GM18499 (cell line): ENCODE measurements at regions not wholly inside any gene's neighbourhood (a gene's known extent, or its start where the extent isn't known, plus 50 kb on each side); places are given as distances from the start of the nearest gene placed in this dataset.

ENCODE experiments used
- ATAC-seq: cut with Tn5 transposase; IDR thresholded peaks from one replicate; pipeline ENCODE4 v1.9.1; 2021; ENCODE audit warnings: moderate number of reproducible peaks; ENCODE audit not compliant: insufficient read depth, unreplicated experiment

- peak; percentile 51 for ATAC-seq
Observed at GRCh38 chr9:6703898-6704639, 53.7 kb upstream of the KDM4C start.

DNA sequence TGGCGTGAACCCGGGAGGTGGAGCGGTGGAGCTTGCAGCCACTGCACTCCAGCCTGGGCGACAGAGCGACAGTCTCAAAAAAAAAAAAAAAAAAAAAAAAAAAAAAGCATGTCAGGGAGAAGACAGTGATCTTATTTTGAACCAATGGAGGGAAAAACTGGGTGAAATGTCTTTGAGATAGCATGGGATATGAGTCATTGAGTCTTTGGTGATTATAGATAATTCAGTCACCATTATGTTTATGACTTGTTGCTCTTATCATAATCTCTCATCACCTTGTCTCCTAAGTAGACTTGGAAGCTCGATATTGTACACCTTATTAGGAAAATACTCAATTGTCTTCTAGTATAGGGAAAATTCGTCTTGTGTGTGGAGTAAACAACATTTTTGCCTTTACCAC lies 55.1 kb upstream of the KDM4C start:
- ATAC-seq: no peak

DNA sequence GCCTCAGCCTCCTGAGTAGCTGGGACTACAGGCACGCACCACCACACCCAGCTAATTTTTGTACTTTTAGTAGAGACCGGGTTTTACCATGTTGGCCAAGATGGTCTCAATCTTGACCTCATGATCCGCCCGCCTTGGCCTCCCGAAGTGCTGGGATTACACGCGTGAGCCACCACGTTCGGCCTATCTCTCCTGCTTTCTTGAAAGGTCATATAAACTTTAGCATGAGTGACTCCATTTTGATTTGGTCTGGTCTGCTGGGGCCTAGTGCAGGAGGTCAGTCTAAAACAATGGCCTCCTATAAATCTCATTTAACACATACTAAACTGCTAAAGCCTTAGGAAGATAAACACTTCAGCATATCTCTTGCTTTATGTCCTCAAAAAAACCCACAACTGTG lies 50.6 kb upstream of the GLDC start:
- no peak for ATAC-seq

GRCh38 chr9:6695121-6695814 lies 49.7 kb upstream of the GLDC start:
- ATAC-seq: no peak
